K562 (cell line): ENCODE measurements at regions not wholly inside any gene's neighbourhood (a gene's known extent, or its start where the extent isn't known, plus 50 kb on each side); places are given as distances from the start of the nearest gene placed in this dataset.

Source experiments
- CREB3 ChIP-seq: fragments of 450-650 bp; conservative IDR thresholded peaks from 2 replicates; pipeline ENCODE4 v1.6.1; 2016; ENCODE audit warnings: missing genetic modification characterization, low read depth, mild to moderate bottlenecking, missing compliant biosample characterization, moderate library complexity
- CREB5 ChIP-seq: fragments of 250-450 bp; sonication (Bioruptor Pico); IDR thresholded peaks from 2 replicates; pipeline ENCODE4 v1.5.0; 2020; ENCODE audit warnings: mild to moderate bottlenecking
- DMBX1 ChIP-seq: fragments of 250-450 bp; sonication (Bioruptor Pico); IDR thresholded peaks from 2 replicates; pipeline ENCODE4 v1.8.0; 2022; ENCODE audit warnings: inconsistent platforms, mild to moderate bottlenecking, moderate library complexity, borderline replicate concordance
- GTF2A2 ChIP-seq: IDR thresholded peaks from 2 replicates; pipeline ENCODE4 v1.6.1; 2016; ENCODE audit warnings: mild to moderate bottlenecking, missing genetic modification characterization, missing compliant biosample characterization
- HDAC3 ChIP-seq: fragments of 450-650 bp; IDR thresholded peaks from 2 replicates; pipeline ENCODE4 v1.6.1; 2018; ENCODE audit warnings: borderline replicate concordance, mild to moderate bottlenecking, moderate library complexity; ENCODE audit not compliant: partially characterized antibody
- ID3 ChIP-seq, 2 experiments: fragments of 250-450 bp in 1 of 2; fragments of 450-650 bp in 1 of 2; sonication (Bioruptor Pico) in 1 of 2; IDR thresholded peaks; 2 replicates each; pipeline versions ENCODE4 v1.6.1 to v1.8.0; 2016 to 2021; ENCODE audit warnings: mild to moderate bottlenecking in 2 of 2, moderate library complexity in 2 of 2, missing compliant biosample characterization in 1 of 2, missing genetic modification characterization in 1 of 2
- IRF9 ChIP-seq: fragments of 450-650 bp; IDR thresholded peaks from 2 replicates; pipeline ENCODE4 v1.6.1; 2016; ENCODE audit warnings: missing biosample characterization, missing genetic modification characterization
- NR2C2 ChIP-seq, 2 experiments: fragments of 200-800 bp in 1 of 2; sonication (Bioruptor generic) in 1 of 2; sonication (generic) in 1 of 2; formaldehyde crosslinking in 1 of 2; IDR thresholded peaks; 2 replicates each; pipeline versions ENCODE4 v1.6.1 to v1.8.0; 2016 to 2022; ENCODE audit warnings: mild to moderate bottlenecking in 1 of 2, missing compliant biosample characterization in 1 of 2, missing genetic modification characterization in 1 of 2, missing genetic modification reagents in 1 of 2
- NR4A1 ChIP-seq, 2 experiments: fragments of 250-450 bp in 1 of 2; fragments of 450-650 bp in 1 of 2; sonication (Bioruptor Pico) in 1 of 2; IDR thresholded peaks; 2 replicates each; pipeline versions ENCODE4 v1.4.0 to v1.6.1; 2016 to 2020; ENCODE audit warnings: mild to moderate bottlenecking in 2 of 2, missing compliant biosample characterization in 1 of 2, missing genetic modification characterization in 1 of 2, moderate library complexity in 1 of 2
- PYGO2 ChIP-seq: fragments of 450-650 bp; IDR thresholded peaks from 2 replicates; pipeline ENCODE4 v1.6.1; 2016; ENCODE audit warnings: mild to moderate bottlenecking, missing genetic modification characterization, moderate library complexity, missing compliant biosample characterization
- SMAD4 ChIP-seq: fragments of 250-450 bp; sonication (Bioruptor Pico); conservative IDR thresholded peaks from 2 replicates; pipeline ENCODE4 v1.8.0; 2021; ENCODE audit warnings: inconsistent platforms, mild to moderate bottlenecking, moderate library complexity
- TEAD1 ChIP-seq, 2 experiments: fragments of 450-650 bp in 1 of 2; sonication (generic) in 1 of 2; formaldehyde crosslinking; IDR thresholded peaks; 2 replicates each; pipeline versions ENCODE4 v1.4.0 to v1.8.0; 2020 to 2022; ENCODE audit warnings: mild to moderate bottlenecking in 2 of 2, missing genetic modification reagents in 1 of 2
- TEAD4 ChIP-seq, 2 experiments: sonication (generic) in 1 of 2; formaldehyde crosslinking in 1 of 2; IDR thresholded peaks; 2 replicates each; pipeline versions ENCODE4 v1.6.1 to v1.8.0; 2012 to 2022; ENCODE audit warnings: borderline replicate concordance in 1 of 2, inconsistent platforms in 1 of 2, low read length in 1 of 2, mild to moderate bottlenecking in 1 of 2, missing genetic modification reagents in 1 of 2
- ZBTB12 ChIP-seq: fragments of 250-450 bp; sonication (Bioruptor Pico); IDR thresholded peaks from 2 replicates; pipeline ENCODE4 v1.4.0; 2020
- ZC3H8 ChIP-seq: fragments of 450-650 bp; IDR thresholded peaks from 2 replicates; pipeline ENCODE4 v1.6.1; 2017
- ZNF583 ChIP-seq: fragments of 250-450 bp; sonication (Bioruptor Pico); IDR thresholded peaks from 2 replicates; pipeline ENCODE4 v1.4.0; 2020
- ZNF639 ChIP-seq, 2 experiments: fragments of 200-800 bp in 1 of 2; sonication (Bioruptor generic) in 1 of 2; sonication (generic) in 1 of 2; formaldehyde crosslinking in 1 of 2; IDR thresholded peaks in 1 of 2; conservative IDR thresholded peaks in 1 of 2; 2 replicates each; pipeline versions ENCODE4 v1.5.0 to v1.6.1; 2016 to 2020; ENCODE audit warnings: missing compliant biosample characterization in 1 of 2, missing genetic modification characterization in 1 of 2, missing genetic modification reagents in 1 of 2
- ZNF644 ChIP-seq: fragments of 200-800 bp; sonication (Bioruptor generic); IDR thresholded peaks from 2 replicates; pipeline ENCODE4 v1.6.1; 2016; ENCODE audit warnings: low read depth, missing genetic modification characterization, missing compliant biosample characterization
- ZNF668 ChIP-seq: fragments of 250-450 bp; sonication (Bioruptor Pico); IDR thresholded peaks from 2 replicates; pipeline ENCODE4 v1.8.0; 2022; ENCODE audit warnings: mild to moderate bottlenecking, inconsistent platforms

GRCh38 chr4:10243856-10244255, 127.3 kb upstream of the WDR1 start (continued):
- no peak for TF ChIP-seq ID3 (CRISPR knock-in tag; IDR thresholded peaks at IDR 0.05)
- peak; percentile 62 for TF ChIP-seq ID3 (tag; IDR thresholded peaks at IDR 0.05)
- TF ChIP-seq CREB3 (tag) = peak; percentile 94
- no peak for TF ChIP-seq NR2C2 (CRISPR knock-in tag; IDR thresholded peaks at IDR 0.05)
- 0 out of 2 replicates have a peak, but pooled peaks have one; percentile 10 for TF ChIP-seq NR2C2 (tag; IDR thresholded peaks at IDR 0.05)
- TF ChIP-seq ZBTB12 (CRISPR knock-in tag) = peak; percentile 22; the same call in 1 of the 2 replicates
- 0 out of 2 replicates have a peak, but pooled peaks have one; percentile 61 for TF ChIP-seq GTF2A2 (tag)
- peak; percentile 80 for TF ChIP-seq PYGO2 (tag)
- peak; percentile 89 for TF ChIP-seq DMBX1 (CRISPR knock-in tag)
- TF ChIP-seq ZNF644 (tag) = peak; percentile 68; the same call in 1 of the 2 replicates
- no peak for TF ChIP-seq NR4A1 (CRISPR knock-in tag; IDR thresholded peaks at IDR 0.05)
- TF ChIP-seq NR4A1 (tag; IDR thresholded peaks at IDR 0.05) = peak; percentile 93
- TF ChIP-seq ZNF639 (CRISPR knock-in tag; conservative IDR thresholded peaks at IDR 0.05 in 1 of 2, IDR thresholded peaks at IDR 0.05 in 1 of 2) = peak in 1 of 2 experiments; percentile 79; a peak in 2 of 4 replicates
- peak; percentile 48; the same call in 1 of the 2 replicates for TF ChIP-seq CREB5 (CRISPR knock-in tag)
- TF ChIP-seq IRF9 (tag) = peak; percentile 58; the same call in 1 of the 2 replicates
- TF ChIP-seq TEAD1 (CRISPR knock-in tag; IDR thresholded peaks at IDR 0.05) = peak in 1 of 2 experiments; percentile 66; a peak in 2 of 4 replicates
- peak; percentile 75 for TF ChIP-seq SMAD4 (CRISPR knock-in tag)
- TF ChIP-seq ZNF583 (CRISPR knock-in tag) = peak; percentile 89
- no peak for TF ChIP-seq ZC3H8
- TF ChIP-seq ZNF668 (CRISPR knock-in tag) = peak; percentile 78; the same call in 1 of the 2 replicates
- no peak for TF ChIP-seq TEAD4 (IDR thresholded peaks at IDR 0.05; ENCODE audit: low read length)
- no peak for TF ChIP-seq TEAD4 (CRISPR knock-in tag; IDR thresholded peaks at IDR 0.05; ENCODE audit: borderline replicate concordance)
- no peak for TF ChIP-seq HDAC3
